ENCODE measurements at regions not wholly inside any gene's neighbourhood (a gene's known extent, or its start where the extent isn't known, plus 50 kb on each side); places are given as distances from the start of the nearest gene placed in this dataset.
"Not testable (repeated sequence)": the region's sequence is repeated elsewhere in the genome, so short reads cannot be mapped to it uniquely, and the experiment has no call there.

- no peak overlapping the region for H3K27ac ChIP-seq (ENCODE audit: insufficient read depth, low read length)
- no peak overlapping the region for H2AFZ ChIP-seq (ENCODE audit: low read length)
- DNase-seq (ENCODE audit: low read depth in 2 of 2), result no peak
- no peak overlapping the region for H3K4me3 ChIP-seq (replicated peaks in 1 of 4; ENCODE audit: control extremely low read depth in 1 of 4, insufficient read depth in 1 of 4, low read depth in 3 of 4, low read length in 4 of 4)
- no peaks in the 10 kb centered on the region for H3K79me2 ChIP-seq (ENCODE audit: control insufficient read depth, insufficient read depth, low read length)
- H4K20me1 ChIP-seq (ENCODE audit: control insufficient read depth, extremely low read depth, insufficient read depth, low read length), result no peaks in the 10 kb centered on the region
- TF ChIP-seq EZH2 (IDR thresholded peaks at IDR 0.05; ENCODE audit: low read length, missing control alignments), result no peak
- no peak for TF ChIP-seq CTCF (conservative IDR thresholded peaks at IDR 0.05 in 1 of 2, IDR thresholded peaks at IDR 0.05 in 1 of 2; ENCODE audit: low read depth in 1 of 2, low read length in 2 of 2)
- H3K27me3 ChIP-seq (ENCODE audit: control insufficient read depth, insufficient read depth, low read length), result no peaks in the 10 kb centered on the region
- no peaks in the 10 kb centered on the region for H3K9me3 ChIP-seq (ENCODE audit: control insufficient read depth, insufficient read depth, low read depth, low read length)
- H3K4me1 ChIP-seq (ENCODE audit: control insufficient read depth, extremely low read depth, insufficient read depth, low read length), result no peaks in the 10 kb centered on the region
- H3K36me3 ChIP-seq (ENCODE audit: control insufficient read depth, insufficient read depth, low read length), result no peaks in the 10 kb centered on the region
- no peak overlapping the region for H3K4me2 ChIP-seq (ENCODE audit: extremely low read depth, insufficient read depth, low read length)
- H3K9ac ChIP-seq (ENCODE audit: insufficient read depth, low read length), result no peak overlapping the region
Observed at GRCh38 chr5:158039911-158040347, 181.0 kb upstream of the CLINT1 start.

GRCh38 chr5:158039441-158039840 is 180.5 kb upstream of the CLINT1 start:
- Histone ChIP-seq H3K79me2 (ENCODE audit: control insufficient read depth, insufficient read depth, low read length) (no peaks in the 10 kb centered on the region), H3K4me1 (ENCODE audit: control insufficient read depth, extremely low read depth, insufficient read depth, low read length) (no peaks in the 10 kb centered on the region), H3K9me3 (ENCODE audit: control insufficient read depth, insufficient read depth, low read depth, low read length) (no peaks in the 10 kb centered on the region), H3K4me3 (replicated peaks in 1 of 4; ENCODE audit: control extremely low read depth in 1 of 4, insufficient read depth in 1 of 4, low read depth in 3 of 4, low read length in 4 of 4) (no peak overlapping the region), H3K9ac (ENCODE audit: insufficient read depth, low read length) (no peak overlapping the region), H3K27me3 (ENCODE audit: control insufficient read depth, insufficient read depth, low read length) (no peaks in the 10 kb centered on the region), H2AFZ (ENCODE audit: low read length) (no peak overlapping the region), H4K20me1 (ENCODE audit: control insufficient read depth, extremely low read depth, insufficient read depth, low read length) (no peaks in the 10 kb centered on the region), H3K4me2 (ENCODE audit: extremely low read depth, insufficient read depth, low read length) (no peak overlapping the region), H3K36me3 (ENCODE audit: control insufficient read depth, insufficient read depth, low read length) (no peaks in the 10 kb centered on the region), H3K27ac (ENCODE audit: insufficient read depth, low read length) (no peak overlapping the region)
- no peak for TF ChIP-seq CTCF (conservative IDR thresholded peaks at IDR 0.05 in 1 of 2, IDR thresholded peaks at IDR 0.05 in 1 of 2; ENCODE audit: low read depth in 1 of 2, low read length in 2 of 2)
- TF ChIP-seq EZH2 (IDR thresholded peaks at IDR 0.05; ENCODE audit: low read length, missing control alignments), result no peak
- no peak for DNase-seq (ENCODE audit: low read depth in 2 of 2)

- H3K4me3 ChIP-seq (replicated peaks in 1 of 4; ENCODE audit: control extremely low read depth in 1 of 4, insufficient read depth in 1 of 4, low read depth in 3 of 4, low read length in 4 of 4); H3K79me2 ChIP-seq (ENCODE audit: control insufficient read depth, insufficient read depth, low read length); H3K9me3 ChIP-seq (ENCODE audit: control insufficient read depth, insufficient read depth, low read depth, low read length); H3K9ac ChIP-seq (ENCODE audit: insufficient read depth, low read length); H3K4me1 ChIP-seq (ENCODE audit: control insufficient read depth, extremely low read depth, insufficient read depth, low read length); DNase-seq (ENCODE audit: low read depth in 2 of 2); H3K4me2 ChIP-seq (ENCODE audit: extremely low read depth, insufficient read depth, low read length); H3K36me3 ChIP-seq (ENCODE audit: control insufficient read depth, insufficient read depth, low read length); H3K27ac ChIP-seq (ENCODE audit: insufficient read depth, low read length); H4K20me1 ChIP-seq (ENCODE audit: control insufficient read depth, extremely low read depth, insufficient read depth, low read length); H3K27me3 ChIP-seq (ENCODE audit: control insufficient read depth, insufficient read depth, low read length); H2AFZ ChIP-seq (ENCODE audit: low read length): not testable (repeated sequence)
Observed at GRCh38 chr5:158036983-158037595, 178.1 kb upstream of the CLINT1 start.

GRCh38 chr5:158034586-158034985 is 175.6 kb upstream of the CLINT1 start:
- H3K4me3 ChIP-seq (replicated peaks in 1 of 4; ENCODE audit: control extremely low read depth in 1 of 4, insufficient read depth in 1 of 4, low read depth in 3 of 4, low read length in 4 of 4); H3K27ac ChIP-seq (ENCODE audit: insufficient read depth, low read length); H3K36me3 ChIP-seq (ENCODE audit: control insufficient read depth, insufficient read depth, low read length); H3K4me1 ChIP-seq (ENCODE audit: control insufficient read depth, extremely low read depth, insufficient read depth, low read length); H3K9ac ChIP-seq (ENCODE audit: insufficient read depth, low read length); H3K4me2 ChIP-seq (ENCODE audit: extremely low read depth, insufficient read depth, low read length); H4K20me1 ChIP-seq (ENCODE audit: control insufficient read depth, extremely low read depth, insufficient read depth, low read length); DNase-seq (ENCODE audit: low read depth in 2 of 2); H3K9me3 ChIP-seq (ENCODE audit: control insufficient read depth, insufficient read depth, low read depth, low read length); H2AFZ ChIP-seq (ENCODE audit: low read length); H3K27me3 ChIP-seq (ENCODE audit: control insufficient read depth, insufficient read depth, low read length); H3K79me2 ChIP-seq (ENCODE audit: control insufficient read depth, insufficient read depth, low read length): not testable (repeated sequence)
